Stomach (tissue), 4 donors: ENCODE measurements at regions not wholly inside any gene's neighbourhood (a gene's known extent, or its start where the extent isn't known, plus 50 kb on each side); places are given as distances from the start of the nearest gene placed in this dataset.

Experiments
- CTCF ChIP-seq, 7 experiments: fragments of 450-650 bp in 4 of 7; fragments of 200-600 bp in 3 of 7; sonication (generic) in 3 of 7; IDR thresholded peaks; one replicate each; pipeline ENCODE4 v1.5.1; 2016 to 2019; ENCODE audit warnings: antibody characterized with exemption in 7 of 7, control low read depth in 2 of 7, mild to moderate bottlenecking in 1 of 7
- EP300 ChIP-seq: sonication (generic); formaldehyde crosslinking; IDR thresholded peaks from one replicate; pipeline ENCODE4 v1.6.1; 2017; ENCODE audit warnings: antibody characterized with exemption
- POLR2A ChIP-seq, 4 donors: fragments of 450-650 bp; IDR thresholded peaks; one replicate each; pipeline ENCODE4 v1.6.1; 2016; ENCODE audit warnings: antibody characterized with exemption in 4 of 4, control low read depth in 2 of 4, mild to moderate bottlenecking in 1 of 4, moderate library complexity in 1 of 4
- POLR2AphosphoS5 ChIP-seq, 3 donors: sonication (generic); formaldehyde crosslinking; IDR thresholded peaks; one replicate each; pipeline ENCODE4 v1.6.1; 2016; ENCODE audit warnings: antibody characterized with exemption in 3 of 3

- TF ChIP-seq CTCF (IDR thresholded peaks at IDR 0.05) (no peak), EP300 (no peak), POLR2A (IDR thresholded peaks at IDR 0.05) (no peak), POLR2AphosphoS5 (IDR thresholded peaks at IDR 0.05) (peak in 2 of 3 donors; percentile 25 to 32)
These were observed 437.7 kb downstream of the RAP2B start for GRCh38 chr3:153599685-153600084.
